DND-41 (cell line): ENCODE measurements at regions not wholly inside any gene's neighbourhood (a gene's known extent, or its start where the extent isn't known, plus 50 kb on each side); places are given as distances from the start of the nearest gene placed in this dataset.

ENCODE experiments used
- ATAC-seq: fragments of 200-7000 bp; cut with Tn5 transposase; 3 replicates; pipeline ENCODE4 v1.9.1; 2021; ENCODE audit warnings: low read depth; ENCODE audit not compliant: insufficient read depth
- DNase-seq: peaks from one replicate; pipeline ENCODE4 v3.0.0-alpha.2; 2020
- H2AFZ ChIP-seq: 2 replicates; pipeline ENCODE4 v1.6.0; 2012; ENCODE audit warnings: low read depth, low read length
- H3K27ac ChIP-seq: 2 replicates; pipeline ENCODE4 v1.5.1; 2012; ENCODE audit warnings: low read length, inconsistent platforms
- H3K27me3 ChIP-seq: fragments of 200-600 bp; sonication (generic); 2 replicates; pipeline ENCODE4 v1.6.0; 2012; ENCODE audit warnings: low read length, mild to moderate bottlenecking, inconsistent platforms; ENCODE audit not compliant: insufficient read depth, poor library complexity
- H3K36me3 ChIP-seq: 2 replicates; pipeline ENCODE4 v1.5.1; 2012; ENCODE audit warnings: low read length, inconsistent platforms; ENCODE audit not compliant: insufficient read depth
- H3K4me1 ChIP-seq: 2 replicates; pipeline ENCODE4 v1.5.1; 2012; ENCODE audit warnings: mild to moderate bottlenecking, low read length; ENCODE audit not compliant: insufficient read depth
- H3K4me2 ChIP-seq: 2 replicates; pipeline ENCODE4 v1.6.0; 2012; ENCODE audit warnings: mild to moderate bottlenecking, moderate library complexity, low read length, inconsistent platforms; ENCODE audit not compliant: insufficient read depth
- H3K4me3 ChIP-seq, 2 experiments: fragments of 200-600 bp in 1 of 2; shearing (Covaris generic) in 1 of 2; 2 replicates each; pipeline ENCODE4 v1.5.1; 2012 to 2016; ENCODE audit warnings: inconsistent platforms in 2 of 2, low read length in 2 of 2, mild to moderate bottlenecking in 2 of 2, low read depth in 1 of 2, moderate library complexity in 1 of 2
- H3K79me2 ChIP-seq: 2 replicates; pipeline ENCODE4 v1.6.0; 2012; ENCODE audit warnings: low read length, inconsistent platforms; ENCODE audit not compliant: insufficient read depth
- H3K9ac ChIP-seq: 2 replicates; pipeline ENCODE4 v1.6.0; 2012; ENCODE audit warnings: low read depth, mild to moderate bottlenecking, inconsistent platforms, low read length, moderate library complexity
- H3K9me3 ChIP-seq: 2 replicates; pipeline ENCODE4 v1.5.1; 2012; ENCODE audit warnings: low read length, moderate library complexity, mild to moderate bottlenecking, inconsistent platforms; ENCODE audit not compliant: insufficient read depth, severe bottlenecking
- H4K20me1 ChIP-seq: 2 replicates; pipeline ENCODE4 v1.6.0; 2012; ENCODE audit warnings: low read length; ENCODE audit not compliant: insufficient read depth
- CTCF ChIP-seq: IDR thresholded peaks from 2 replicates; pipeline ENCODE4 v1.5.1; 2012; ENCODE audit warnings: borderline replicate concordance, low read length, moderate library complexity, mild to moderate bottlenecking; ENCODE audit not compliant: poor library complexity, severe bottlenecking; ENCODE audit errors: extremely low read depth
- EZH2 ChIP-seq: IDR thresholded peaks from 3 replicates; pipeline ENCODE4 v1.6.1; 2012; ENCODE audit warnings: borderline replicate concordance, low read depth, mild to moderate bottlenecking, moderate library complexity, low read length, inconsistent platforms; ENCODE audit not compliant: severe bottlenecking

- H3K4me3 ChIP-seq = no peak overlapping the region
- no peaks in the 10 kb centered on the region for H3K4me1 ChIP-seq
- TF ChIP-seq EZH2 (no peak), CTCF (no peak)
- no peaks in the 10 kb centered on the region for H3K9me3 ChIP-seq
- H3K27me3 ChIP-seq = peaks cover 3% of the 10 kb centered on the region
- H3K4me2 ChIP-seq = no peak overlapping the region
- ATAC-seq (no peak), DNase-seq (no peak)
- H3K36me3 ChIP-seq = no peaks in the 10 kb centered on the region
- no peaks in the 10 kb centered on the region for H3K79me2 ChIP-seq
- no peak overlapping the region for H3K27ac ChIP-seq
- no peak overlapping the region for H2AFZ ChIP-seq
- H3K9ac ChIP-seq = no peak overlapping the region
- no peaks in the 10 kb centered on the region for H4K20me1 ChIP-seq
Observed at GRCh38 chr11:112783945-112784322, 177.3 kb upstream of the NCAM1 start.

- H3K79me2 ChIP-seq = no peaks in the 10 kb centered on the region
- no peaks in the 10 kb centered on the region for H3K36me3 ChIP-seq
- peaks cover 3% of the 10 kb centered on the region for H3K27me3 ChIP-seq
- H3K4me1 ChIP-seq = no peaks in the 10 kb centered on the region
- no peak overlapping the region for H3K27ac ChIP-seq
- TF ChIP-seq CTCF = no peak
- no peak for TF ChIP-seq EZH2
- DNase-seq (no peak), ATAC-seq (no peak)
- no peaks in the 10 kb centered on the region for H4K20me1 ChIP-seq
- no peaks in the 10 kb centered on the region for H3K9me3 ChIP-seq
- H3K9ac ChIP-seq = no peak overlapping the region
- H2AFZ ChIP-seq = no peak overlapping the region
- no peak overlapping the region for H3K4me2 ChIP-seq
- H3K4me3 ChIP-seq = no peak overlapping the region
Observed at GRCh38 chr11:112784323-112785073, 176.7 kb upstream of the NCAM1 start.

GRCh38 chr11:112785149-112785548 is 176.1 kb upstream of the NCAM1 start:
- H3K79me2 ChIP-seq = no peaks in the 10 kb centered on the region
- no peaks in the 10 kb centered on the region for H3K9me3 ChIP-seq
- no peak for ATAC-seq
- H2AFZ ChIP-seq = no peak overlapping the region
- H3K9ac ChIP-seq = no peak overlapping the region
- no peak overlapping the region for H3K4me3 ChIP-seq
- peaks cover 3% of the 10 kb centered on the region for H3K27me3 ChIP-seq
- TF ChIP-seq CTCF (no peak), EZH2 (no peak)
- H3K36me3 ChIP-seq = no peaks in the 10 kb centered on the region
- no peak for DNase-seq
- H3K27ac ChIP-seq = no peak overlapping the region
- no peaks in the 10 kb centered on the region for H4K20me1 ChIP-seq
- H3K4me1 ChIP-seq = no peaks in the 10 kb centered on the region
- H3K4me2 ChIP-seq = no peak overlapping the region

- Histone ChIP-seq H3K79me2 (no peaks in the 10 kb centered on the region), H3K27me3 (peaks cover 3% of the 10 kb centered on the region), H3K36me3 (no peaks in the 10 kb centered on the region), H3K27ac (no peak overlapping the region), H4K20me1 (no peaks in the 10 kb centered on the region), H2AFZ (no peak overlapping the region), H3K4me1 (no peaks in the 10 kb centered on the region), H3K9ac (no peak overlapping the region), H3K4me3 (no peak overlapping the region), H3K9me3 (no peaks in the 10 kb centered on the region), H3K4me2 (no peak overlapping the region)
- no peak for DNase-seq
- no peak for ATAC-seq
- TF ChIP-seq EZH2 = no peak
- no peak for TF ChIP-seq CTCF
Observed at GRCh38 chr11:112785719-112786118, 175.5 kb upstream of the NCAM1 start.
